ENCODE measurements at regions not wholly inside any gene's neighbourhood (a gene's known extent, or its start where the extent isn't known, plus 50 kb on each side); places are given as distances from the start of the nearest gene placed in this dataset.

DNA sequence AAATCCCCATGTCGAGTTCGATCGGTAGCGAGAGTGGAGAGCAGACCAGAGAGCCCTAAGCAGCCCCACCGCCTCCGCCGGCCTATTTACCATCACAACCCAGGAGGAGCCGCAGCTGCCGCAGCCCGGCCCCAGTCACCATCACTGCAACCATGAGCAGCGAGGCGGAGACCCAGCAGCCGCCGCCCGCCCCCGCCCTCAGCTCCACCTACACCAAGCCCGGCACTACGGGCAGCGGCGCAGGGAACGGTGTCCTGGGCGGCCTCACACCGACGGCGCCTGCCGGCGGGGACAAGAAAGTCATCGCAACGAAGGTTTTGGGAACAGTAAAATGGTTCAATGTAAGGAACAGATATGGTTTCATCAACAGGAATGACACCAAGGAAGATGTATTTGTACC, 89.5 kb upstream of the TPM1 start:
- TF ChIP-seq, protein P1, sequence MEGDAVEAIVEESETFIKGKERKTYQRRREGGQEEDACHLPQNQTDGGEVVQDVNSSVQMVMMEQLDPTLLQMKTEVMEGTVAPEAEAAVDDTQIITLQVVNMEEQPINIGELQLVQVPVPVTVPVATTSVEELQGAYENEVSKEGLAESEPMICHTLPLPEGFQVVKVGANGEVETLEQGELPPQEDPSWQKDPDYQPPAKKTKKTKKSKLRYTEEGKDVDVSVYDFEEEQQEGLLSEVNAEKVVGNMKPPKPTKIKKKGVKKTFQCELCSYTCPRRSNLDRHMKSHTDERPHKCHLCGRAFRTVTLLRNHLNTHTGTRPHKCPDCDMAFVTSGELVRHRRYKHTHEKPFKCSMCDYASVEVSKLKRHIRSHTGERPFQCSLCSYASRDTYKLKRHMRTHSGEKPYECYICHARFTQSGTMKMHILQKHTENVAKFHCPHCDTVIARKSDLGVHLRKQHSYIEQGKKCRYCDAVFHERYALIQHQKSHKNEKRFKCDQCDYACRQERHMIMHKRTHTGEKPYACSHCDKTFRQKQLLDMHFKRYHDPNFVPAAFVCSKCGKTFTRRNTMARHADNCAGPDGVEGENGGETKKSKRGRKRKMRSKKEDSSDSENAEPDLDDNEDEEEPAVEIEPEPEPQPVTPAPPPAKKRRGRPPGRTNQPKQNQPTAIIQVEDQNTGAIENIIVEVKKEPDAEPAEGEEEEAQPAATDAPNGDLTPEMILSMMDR (IDR thresholded peaks at IDR 0.05; ENCODE audit: insufficient read depth, low read length): no peak
- TF ChIP-seq REST (IDR thresholded peaks at IDR 0.05; ENCODE audit: insufficient replicate concordance, low read depth) (no peak), POLR2AphosphoS5 (IDR thresholded peaks at IDR 0.05; ENCODE audit: low read depth) (no peak), SPI1 (IDR thresholded peaks at IDR 0.05; ENCODE audit: borderline replicate concordance, low read depth) (no peak), GABPA (IDR thresholded peaks at IDR 0.05; ENCODE audit: low read depth) (no peak)
